HG03045 (cell line): ENCODE measurements at regions not wholly inside any gene's neighbourhood (a gene's known extent, or its start where the extent isn't known, plus 50 kb on each side); places are given as distances from the start of the nearest gene placed in this dataset.

Source experiments
- ATAC-seq: cut with Tn5 transposase; IDR thresholded peaks from one replicate; pipeline ENCODE4 v1.9.1; 2021; ENCODE audit warnings: mild to moderate bottlenecking, moderate library complexity; ENCODE audit not compliant: unreplicated experiment

- no peak for ATAC-seq
These were observed 1291.3 kb downstream of the FSTL5 start for GRCh38 chr4:160872491-160872890.

GRCh38 chr4:160877087-160877790, 1286.6 kb downstream of the FSTL5 start:
- ATAC-seq: no peak

GRCh38 chr4:160880180-160880579, 1283.6 kb downstream of the FSTL5 start:
- ATAC-seq: no peak

GRCh38 chr4:160887668-160888067, 1276.1 kb downstream of the FSTL5 start:
- ATAC-seq: no peak

- no peak for ATAC-seq
These were observed 1269.7 kb downstream of the FSTL5 start for GRCh38 chr4:160894128-160894527.

GRCh38 chr4:160894809-160895208, 1269.0 kb downstream of the FSTL5 start:
- ATAC-seq: no peak

- no peak for ATAC-seq
These were observed 1236.5 kb downstream of the FSTL5 start for GRCh38 chr4:160927311-160927710.

GRCh38 chr4:160928482-160928881, 1235.3 kb downstream of the FSTL5 start:
- no peak for ATAC-seq

- ATAC-seq: no peak
These were observed 1216.1 kb downstream of the FSTL5 start for GRCh38 chr4:160947653-160948052.

- no peak for ATAC-seq
These were observed 1206.9 kb downstream of the FSTL5 start for GRCh38 chr4:160956875-160957274.

- no peak for ATAC-seq
These were observed 1193.9 kb downstream of the FSTL5 start for GRCh38 chr4:160969925-160970324.

GRCh38 chr4:160980091-160980490, 1183.7 kb downstream of the FSTL5 start:
- ATAC-seq: no peak

GRCh38 chr4:160981083-160981482, 1182.7 kb downstream of the FSTL5 start:
- no peak for ATAC-seq

- ATAC-seq: no peak
These were observed 1180.8 kb downstream of the FSTL5 start for GRCh38 chr4:160983035-160983434.

GRCh38 chr4:161002386-161002785, 1161.4 kb downstream of the FSTL5 start:
- ATAC-seq: no peak

- ATAC-seq: no peak
These were observed 1160.3 kb downstream of the FSTL5 start for GRCh38 chr4:161003418-161004057.

- ATAC-seq: no peak
These were observed 1158.1 kb downstream of the FSTL5 start for GRCh38 chr4:161005746-161006145.

GRCh38 chr4:161008527-161008926, 1155.3 kb downstream of the FSTL5 start:
- no peak for ATAC-seq

- no peak for ATAC-seq
These were observed 1153.6 kb downstream of the FSTL5 start for GRCh38 chr4:161010227-161010626.
